ENCODE measurements at regions not wholly inside any gene's neighbourhood (a gene's known extent, or its start where the extent isn't known, plus 50 kb on each side); places are given as distances from the start of the nearest gene placed in this dataset.

- TF ChIP-seq POLR2AphosphoS5 (IDR thresholded peaks at IDR 0.05; ENCODE audit: insufficient read depth, low read depth, low read length): no peak
- no peak for TF ChIP-seq CTCF (IDR thresholded peaks at IDR 0.05; ENCODE audit: extremely low read depth in 1 of 2, insufficient read depth in 1 of 2, low read depth in 1 of 2, low read length in 2 of 2)
- TF ChIP-seq POLR2A (IDR thresholded peaks at IDR 0.05; ENCODE audit: low read depth, low read length): no peak
- TF ChIP-seq GATA2 (IDR thresholded peaks at IDR 0.05; ENCODE audit: insufficient read depth, insufficient read length, low read depth, low read length): no peak
- no peak for TF ChIP-seq JUN (IDR thresholded peaks at IDR 0.05; ENCODE audit: borderline replicate concordance, insufficient read depth, insufficient read length, low read depth)
- no peak for TF ChIP-seq MYC (IDR thresholded peaks at IDR 0.05; ENCODE audit: low read depth, low read length)
- TF ChIP-seq EZH2 (IDR thresholded peaks at IDR 0.05; ENCODE audit: borderline replicate concordance, low read depth, low read length, severe bottlenecking): no peak
Observed at GRCh38 chr14:86865934-86866333, 1127.0 kb downstream of the GALC start.
